ENCODE measurements at regions not wholly inside any gene's neighbourhood (a gene's known extent, or its start where the extent isn't known, plus 50 kb on each side); places are given as distances from the start of the nearest gene placed in this dataset.

GRCh38 chr7:12785473-12785872 is 98.0 kb downstream of the ARL4A start:
- DNase-seq: no peak

GRCh38 chr7:12786494-12786893 is 99.1 kb downstream of the ARL4A start:
- no peak for DNase-seq

- no peak for DNase-seq
Measured at GRCh38 chr7:12788171-12788570, 100.7 kb downstream of the ARL4A start.

GRCh38 chr7:12788591-12788990 is 101.2 kb downstream of the ARL4A start:
- DNase-seq: no peak

GRCh38 chr7:12794722-12795302 is 107.4 kb downstream of the ARL4A start:
- DNase-seq: no peak

GRCh38 chr7:12796397-12797127 is 109.1 kb downstream of the ARL4A start:
- DNase-seq: no peak

- no peak for DNase-seq
Measured at GRCh38 chr7:12800486-12800885, 113.1 kb downstream of the ARL4A start.

GRCh38 chr7:12801107-12801506 is 113.7 kb downstream of the ARL4A start:
- no peak for DNase-seq

GRCh38 chr7:12802070-12802469 is 114.6 kb downstream of the ARL4A start:
- DNase-seq: no peak

- no peak for DNase-seq
Measured at GRCh38 chr7:12803542-12803941, 116.1 kb downstream of the ARL4A start.

GRCh38 chr7:12805518-12805928 is 118.1 kb downstream of the ARL4A start:
- no peak for DNase-seq

- DNase-seq: no peak
Measured at GRCh38 chr7:12805957-12806356, 118.5 kb downstream of the ARL4A start.

GRCh38 chr7:12809476-12809875 is 122.0 kb downstream of the ARL4A start:
- DNase-seq: no peak

- no peak for DNase-seq
Measured at GRCh38 chr7:12812111-12812510, 124.7 kb downstream of the ARL4A start.

GRCh38 chr7:12814107-12814506 is 126.7 kb downstream of the ARL4A start:
- DNase-seq: no peak

GRCh38 chr7:12814828-12815227 is 127.4 kb downstream of the ARL4A start:
- DNase-seq: no peak

GRCh38 chr7:12815426-12815825 is 128.0 kb downstream of the ARL4A start:
- no peak for DNase-seq

GRCh38 chr7:12815871-12816270 is 128.4 kb downstream of the ARL4A start:
- no peak for DNase-seq

- no peak for DNase-seq
Measured at GRCh38 chr7:12820777-12821176, 133.3 kb downstream of the ARL4A start.

GRCh38 chr7:12821746-12822145 is 134.3 kb downstream of the ARL4A start:
- no peak for DNase-seq

- DNase-seq: no peak
Measured at GRCh38 chr7:12826079-12826478, 138.6 kb downstream of the ARL4A start.

GRCh38 chr7:12827219-12827821 is 139.9 kb downstream of the ARL4A start:
- DNase-seq: no peak

GRCh38 chr7:12827920-12828319 is 140.5 kb downstream of the ARL4A start:
- DNase-seq: no peak

- no peak for DNase-seq
Measured at GRCh38 chr7:12831024-12831423, 143.6 kb downstream of the ARL4A start.
